Adrenal gland (tissue), 9 donors: ENCODE measurements at regions not wholly inside any gene's neighbourhood (a gene's known extent, or its start where the extent isn't known, plus 50 kb on each side); places are given as distances from the start of the nearest gene placed in this dataset.

Experiments
- DNase-seq, 7 donors: peaks; one replicate each; pipeline ENCODE4 v3.0.0-alpha.2; 2019 to 2020
- H3K27ac ChIP-seq, 5 donors: fragments of 200-600 bp; sonication (generic) in 4 of 5; 1 replicate in 3 of 5; 2 replicates in 2 of 5; pipeline versions ENCODE4 v1.5.1 to v1.8.0; 2016 to 2020; ENCODE audit warnings: mild to moderate bottlenecking in 1 of 5
- H3K27me3 ChIP-seq: fragments of 200-600 bp; 2 replicates; pipeline ENCODE4 v1.8.0; 2021
- H3K36me3 ChIP-seq, 2 donors: fragments of 200-600 bp; replicated peaks in 1 of 2; 1 replicate in 1 of 2; 2 replicates in 1 of 2; pipeline versions ENCODE4 v1.5.1 to v1.8.0; 2018 to 2022
- H3K4me1 ChIP-seq, 2 donors: fragments of 200-600 bp; replicated peaks in 1 of 2; 1 replicate in 1 of 2; 2 replicates in 1 of 2; pipeline versions ENCODE4 v1.5.1 to v1.8.0; 2018 to 2021
- H3K4me3 ChIP-seq, 4 donors: fragments of 200-600 bp; sonication (generic) in 3 of 4; one replicate each; pipeline ENCODE4 v1.5.1; 2016 to 2018
- H3K9me3 ChIP-seq, 3 donors: fragments of 200-600 bp; sonication (generic) in 1 of 3; replicated peaks in 1 of 3; 1 replicate in 2 of 3; 2 replicates in 1 of 3; pipeline versions ENCODE4 v1.5.1 to v1.8.0; 2016 to 2021
- CTCF ChIP-seq, 6 experiments: fragments of 450-650 bp in 4 of 6; fragments of 200-600 bp in 2 of 6; sonication (generic) in 1 of 6; IDR thresholded peaks; 1 replicate in 5 of 6; 2 replicates in 1 of 6; pipeline versions ENCODE4 v1.5.1 to v1.8.0; 2016 to 2021; ENCODE audit warnings: antibody characterized with exemption in 6 of 6, mild to moderate bottlenecking in 2 of 6, moderate library complexity in 1 of 6
- POLR2A ChIP-seq, 2 donors: fragments of 450-650 bp; IDR thresholded peaks; one replicate each; pipeline ENCODE4 v1.6.1; 2017; ENCODE audit warnings: antibody characterized with exemption in 2 of 2, mild to moderate bottlenecking in 2 of 2, moderate library complexity in 1 of 2
- WGBS, 4 donors: extraction: QIAGEN DNeasy Blood & Tissue Kit in 2 of 4; methylation state at CpG; one replicate each; pipeline versions ENCODE4 v1.1.5 to v1.1.7; 2013 to 2017; 5-methylcytosine and 5-hydroxymethylcytosine counted together
- intact Hi-C, 2 donors: fragments of 100-400 bp; cut with DNase I; formaldehyde crosslinking; loops; one replicate each; pipeline versions ENCODE4 v1.14.1 to v1.15.0; 2022 to 2023
- donor health status: healthy with polysubstance abuse.
- donor health status: Bipolar disorder and iron deficiency.
- donor health status: DM: yes; HTN: yes; CAD: no.
- donor health status: DM: no; HTN: no; CAD: no.
- donor health status: DM: no; HTN: no; CAD: no.

- WGBS, 4 donors: 58 to 69% (median 62%) methylated on average over 3 of the region's 3 CpGs
- intact Hi-C loops: no loop called here
Measured at GRCh38 chr14:44404599-44404998, 102.5 kb downstream of the FSCB start.

DNA sequence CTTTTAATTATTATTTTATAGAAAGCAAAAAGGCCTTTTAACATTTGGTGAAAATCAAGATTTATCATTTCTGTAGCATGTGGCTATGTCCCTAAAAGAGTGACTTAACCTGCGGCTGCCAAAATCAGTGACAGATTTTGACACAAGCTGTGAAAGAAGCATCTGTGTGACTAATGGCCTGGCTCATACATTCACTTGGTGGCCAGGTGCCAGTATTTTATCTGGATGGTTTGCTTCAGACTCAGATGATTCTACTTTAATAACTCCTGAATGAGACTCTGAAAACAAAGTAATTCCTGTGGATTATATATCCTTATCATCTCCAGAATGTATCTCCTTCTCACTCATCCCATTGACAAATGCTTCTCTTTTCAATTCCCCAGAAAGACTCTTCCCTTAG is 103.0 kb downstream of the FSCB start:
- DNase-seq: peak in 3 of 7 donors; percentile 15 to 20 (median 19)
- H3K4me1 ChIP-seq: no peaks in the 10 kb centered on the region
- TF ChIP-seq CTCF (IDR thresholded peaks at IDR 0.05) (no peak), POLR2A (IDR thresholded peaks at IDR 0.05) (no peak)
- no peak overlapping the region for H3K27ac ChIP-seq
- H3K9me3 ChIP-seq: no peaks in the 10 kb centered on the region
- no peaks in the 10 kb centered on the region for H3K36me3 ChIP-seq
- H3K27me3 ChIP-seq: no peaks in the 10 kb centered on the region
- intact Hi-C loops: no loop called here
- WGBS, 4 donors: 37 to 47% (median 43%) methylated on average over 1 of the region's 1 CpG
- H3K4me3 ChIP-seq: no peak overlapping the region

More at GRCh38 chr14:44404599-44404998, 102.5 kb downstream of the FSCB start:
- Histone ChIP-seq H3K4me1 (no peaks in the 10 kb centered on the region), H3K27me3 (no peaks in the 10 kb centered on the region), H3K9me3 (no peaks in the 10 kb centered on the region), H3K27ac (no peak overlapping the region), H3K4me3 (no peak overlapping the region), H3K36me3 (no peaks in the 10 kb centered on the region)
- DNase-seq: no peak
- TF ChIP-seq CTCF (IDR thresholded peaks at IDR 0.05) (no peak), POLR2A (IDR thresholded peaks at IDR 0.05) (no peak)

DNA sequence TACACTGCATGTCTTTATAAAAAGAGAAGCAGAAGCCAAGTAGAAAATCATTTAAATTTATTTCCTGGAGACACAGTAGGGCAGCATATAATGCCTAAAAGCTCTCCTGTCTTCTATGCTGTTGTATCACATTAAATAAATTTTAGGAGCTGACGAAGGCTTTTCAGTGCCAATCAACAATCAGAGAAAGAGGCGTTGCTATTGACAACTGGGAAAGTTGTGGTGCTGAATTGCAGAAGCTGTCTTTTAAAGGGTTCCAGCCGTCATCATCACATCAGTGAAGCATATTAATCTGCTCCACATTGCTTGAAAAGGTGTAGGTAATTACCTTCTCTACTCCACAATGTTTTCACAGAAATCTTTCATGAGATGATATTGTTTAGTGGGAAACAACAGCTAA is 103.9 kb downstream of the FSCB start:
- intact Hi-C loops: no loop called here

DNA sequence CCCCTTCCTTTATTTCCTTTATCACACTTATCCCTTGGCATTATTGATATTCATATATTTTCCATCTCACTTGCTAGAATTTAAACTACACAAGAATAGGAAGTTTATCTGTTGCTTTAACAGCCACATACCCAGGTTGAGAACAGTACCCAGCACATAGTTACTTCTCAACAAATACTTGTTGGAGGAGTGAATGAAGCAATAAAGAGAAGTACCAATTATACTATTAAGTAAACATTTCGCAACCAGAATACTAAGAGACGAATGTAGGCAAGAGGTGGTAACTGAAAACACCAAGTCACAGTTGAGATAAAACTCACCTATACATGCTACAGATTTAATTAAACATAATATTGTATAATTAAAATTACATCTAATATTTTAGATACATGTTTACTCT is 110.9 kb downstream of the FSCB start:
- H3K4me1 ChIP-seq: no peaks in the 10 kb centered on the region
- no peak overlapping the region for H3K27ac ChIP-seq
- no peak overlapping the region for H3K4me3 ChIP-seq
- H3K27me3 ChIP-seq: no peaks in the 10 kb centered on the region
- TF ChIP-seq CTCF (IDR thresholded peaks at IDR 0.05) (no peak), POLR2A (IDR thresholded peaks at IDR 0.05) (no peak)
- 77 to 90% (median 79%) methylated on average over 2 of the region's 2 CpGs for WGBS, 4 donors
- intact Hi-C loops: no loop called here
- no peak for DNase-seq
- no peaks in the 10 kb centered on the region for H3K36me3 ChIP-seq
- no peaks in the 10 kb centered on the region for H3K9me3 ChIP-seq

More for the DNA sequence above, 103.9 kb downstream of the FSCB start:
- no peak overlapping the region for H3K4me3 ChIP-seq
- H3K4me1 ChIP-seq: no peaks in the 10 kb centered on the region
- no peak overlapping the region for H3K27ac ChIP-seq
- no peak for DNase-seq
- H3K9me3 ChIP-seq: no peaks in the 10 kb centered on the region
- no peak for TF ChIP-seq CTCF (IDR thresholded peaks at IDR 0.05)
- no peaks in the 10 kb centered on the region for H3K27me3 ChIP-seq
- 61 to 76% (median 67%) methylated on average over 3 of the region's 3 CpGs for WGBS, 4 donors
- H3K36me3 ChIP-seq: no peaks in the 10 kb centered on the region
